Common myeloid progenitor, CD34-positive (primary cell): ENCODE measurements at regions not wholly inside any gene's neighbourhood (a gene's known extent, or its start where the extent isn't known, plus 50 kb on each side); places are given as distances from the start of the nearest gene placed in this dataset.
"Not testable (repeated sequence)": the region's sequence is repeated elsewhere in the genome, so short reads cannot be mapped to it uniquely, and the experiment has no call there.

Experiments used
- CTCF ChIA-PET: fragments of 350-600 bp; sonication (Branson Sonifier 250); formaldehyde crosslinking; loops from one replicate; lab custom pipeline; 2021; ENCODE audit warnings: antibody characterized with exemption; lab: Charles Lee
- POLR2A ChIA-PET: fragments of 350-600 bp; sonication (Branson Sonifier 250); formaldehyde crosslinking; loops from one replicate; lab custom pipeline; 2021; ENCODE audit warnings: antibody characterized with exemption; lab: Charles Lee
- DNase-seq, 3 donors: peaks; one replicate each; pipeline versions ENCODE4 v3.0.0 to v3.0.0-alpha.2; 2013
- H3K27ac ChIP-seq, 2 experiments: 1 replicate in 1 of 2; 2 replicates in 1 of 2; pipeline ENCODE4 v1.7.0; 2013; ENCODE audit warnings: inconsistent platforms in 2 of 2, low read length in 2 of 2, mild to moderate bottlenecking in 2 of 2, low read depth in 1 of 2, moderate library complexity in 1 of 2; ENCODE audit not compliant: severe bottlenecking in 2 of 2, insufficient read depth in 1 of 2, poor library complexity in 1 of 2
- H3K27me3 ChIP-seq, 5 experiments: replicated peaks in 2 of 5; 1 replicate in 3 of 5; 2 replicates in 2 of 5; pipeline versions ENCODE4 v1.6.1 to v1.7.0; 2013; ENCODE audit warnings: low read length in 4 of 5, mild to moderate bottlenecking in 2 of 5, moderate library complexity in 2 of 5, inconsistent platforms in 1 of 5; ENCODE audit not compliant: insufficient read depth in 5 of 5, control insufficient read depth in 4 of 5
- H3K36me3 ChIP-seq, 4 experiments: 1 replicate in 2 of 4; 2 replicates in 2 of 4; pipeline versions ENCODE4 v1.6.1 to v1.7.0; 2013; ENCODE audit warnings: low read length in 3 of 4, control low read depth in 1 of 4, mild to moderate bottlenecking in 1 of 4; ENCODE audit not compliant: control insufficient read depth in 4 of 4, insufficient read depth in 4 of 4
- H3K4me1 ChIP-seq, 4 experiments: 1 replicate in 3 of 4; 2 replicates in 1 of 4; pipeline versions ENCODE4 v1.6.1 to v1.7.1; 2013; ENCODE audit warnings: low read length in 3 of 4, mild to moderate bottlenecking in 3 of 4, control low read depth in 1 of 4, inconsistent platforms in 1 of 4, moderate library complexity in 1 of 4; ENCODE audit not compliant: control insufficient read depth in 4 of 4, insufficient read depth in 4 of 4; ENCODE audit errors: control extremely low read depth in 1 of 4
- H3K4me3 ChIP-seq, 7 experiments: 1 replicate in 4 of 7; 2 replicates in 3 of 7; pipeline versions ENCODE4 v1.5.1 to v1.7.0; 2013; ENCODE audit warnings: mild to moderate bottlenecking in 7 of 7, low read length in 6 of 7, moderate library complexity in 6 of 7, inconsistent platforms in 2 of 7, low read depth in 2 of 7, control low read depth in 1 of 7; ENCODE audit not compliant: insufficient read depth in 4 of 7, control insufficient read depth in 1 of 7; ENCODE audit errors: extremely low read depth in 1 of 7
- H3K9me3 ChIP-seq, 5 experiments: 1 replicate in 4 of 5; 2 replicates in 1 of 5; pipeline versions ENCODE4 v1.6.1 to v1.7.1; 2013; ENCODE audit warnings: low read length in 4 of 5, mild to moderate bottlenecking in 2 of 5, inconsistent platforms in 1 of 5, low read depth in 1 of 5, moderate library complexity in 1 of 5; ENCODE audit not compliant: control insufficient read depth in 4 of 5, insufficient read depth in 2 of 5; ENCODE audit errors: control extremely low read depth in 1 of 5
- whole genome bisulfite sequencing: methylation state at CpG from one replicate; pipeline ENCODE4 v1.1.5; 2013; ENCODE audit not compliant: insufficient coverage; 5-methylcytosine and 5-hydroxymethylcytosine counted together

GRCh38 chr22:48068323-48068885, 1306.0 kb downstream of the TBC1D22A start:
- no peak overlapping the region for H3K27ac ChIP-seq
- peaks cover 0 to 3% (median 0%) of the 10 kb centered on the region in 5 experiments for H3K27me3 ChIP-seq
- no peak overlapping the region for H3K4me3 ChIP-seq
- ChIA-PET POLR2A (no interaction called here), CTCF (no interaction called here)
- 92% methylated on average over 18 of the region's 18 CpGs for WGBS
- H3K4me1 ChIP-seq: no peaks in the 10 kb centered on the region
- H3K36me3 ChIP-seq: no peaks in the 10 kb centered on the region
- DNase-seq: no peak
- H3K9me3 ChIP-seq: peaks cover 0 to 4% (median 0%) of the 10 kb centered on the region in 5 experiments

- Histone ChIP-seq H3K4me3 (no peak overlapping the region), H3K27ac (no peak overlapping the region), H3K9me3 (peaks cover 0 to 4% (median 0%) of the 10 kb centered on the region in 5 experiments), H3K4me1 (no peaks in the 10 kb centered on the region), H3K36me3 (no peaks in the 10 kb centered on the region), H3K27me3 (peaks cover 0 to 3% (median 3%) of the 10 kb centered on the region in 5 experiments)
- no peak for DNase-seq
- ChIA-PET POLR2A (no interaction called here), CTCF (no interaction called here)
- WGBS: 99% methylated on average over 6 of the region's 7 CpGs
Measured at GRCh38 chr22:48065892-48066291, 1303.4 kb downstream of the TBC1D22A start.

GRCh38 chr22:48061726-48062125, 1299.3 kb downstream of the TBC1D22A start:
- Histone ChIP-seq H3K27me3 (peaks cover 0 to 20% (median 7%) of the 10 kb centered on the region in 5 experiments), H3K4me1 (no peaks in the 10 kb centered on the region), H3K9me3 (peaks cover 0 to 1% (median 0%) of the 10 kb centered on the region in 5 experiments)

GRCh38 chr22:48060266-48060665, 1297.8 kb downstream of the TBC1D22A start:
- POLR2A ChIA-PET: no interaction called here
- Histone ChIP-seq H3K27me3 (peaks cover 0 to 17% (median 7%) of the 10 kb centered on the region in 5 experiments), H3K27ac (no peak overlapping the region), H3K36me3 (no peaks in the 10 kb centered on the region), H3K4me3 (no peak overlapping the region), H3K4me1 (no peaks in the 10 kb centered on the region), H3K9me3 (peaks cover 0 to 1% (median 0%) of the 10 kb centered on the region in 5 experiments)
- CTCF ChIA-PET: no interaction called here
- no peak for DNase-seq
- 97% methylated on average over 6 of the region's 7 CpGs for WGBS

More at GRCh38 chr22:48061726-48062125, 1299.3 kb downstream of the TBC1D22A start:
- ChIA-PET POLR2A (no interaction called here), CTCF (no interaction called here)
- DNase-seq: no peak
- no peak overlapping the region for H3K4me3 ChIP-seq
- WGBS: 83% methylated on average over 2 of the region's 4 CpGs
- H3K36me3 ChIP-seq: no peaks in the 10 kb centered on the region
- no peak overlapping the region for H3K27ac ChIP-seq

- CTCF ChIA-PET, H3K4me3 ChIP-seq, POLR2A ChIA-PET, H3K9me3 ChIP-seq, H3K27ac ChIP-seq, DNase-seq, H3K4me1 ChIP-seq, H3K36me3 ChIP-seq: not testable (repeated sequence)
- peaks cover 0 to 17% (median 7%) of the 10 kb centered on the region in 5 experiments for H3K27me3 ChIP-seq
- no CpG with 5 or more reads among the region's 4 CpGs for WGBS
Measured at GRCh38 chr22:48059521-48059920, 1297.1 kb downstream of the TBC1D22A start.

- ChIA-PET CTCF (no interaction called here), POLR2A (no interaction called here)
- Histone ChIP-seq H3K9me3 (peaks cover 0 to 1% (median 0%) of the 10 kb centered on the region in 5 experiments), H3K4me1 (no peaks in the 10 kb centered on the region), H3K4me3 (no peak overlapping the region), H3K27me3 (peaks cover 0 to 17% (median 7%) of the 10 kb centered on the region in 5 experiments), H3K27ac (no peak overlapping the region), H3K36me3 (no peaks in the 10 kb centered on the region)
- no peak for DNase-seq
- WGBS: 92% methylated on average over 19 of the region's 22 CpGs
Measured at GRCh38 chr22:48057116-48057835, 1294.8 kb downstream of the TBC1D22A start.

GRCh38 chr22:48055827-48056226, 1293.4 kb downstream of the TBC1D22A start:
- no peak overlapping the region for H3K4me3 ChIP-seq
- POLR2A ChIA-PET: no interaction called here
- H3K9me3 ChIP-seq: peaks cover 0 to 1% (median 0%) of the 10 kb centered on the region in 5 experiments
- DNase-seq: no peak
- CTCF ChIA-PET: no interaction called here
- H3K27me3 ChIP-seq: peaks cover 0 to 17% (median 4%) of the 10 kb centered on the region in 5 experiments
- no peak overlapping the region for H3K27ac ChIP-seq
- no peaks in the 10 kb centered on the region for H3K4me1 ChIP-seq
- no peaks in the 10 kb centered on the region for H3K36me3 ChIP-seq
- WGBS: 97% methylated on average over 10 of the region's 11 CpGs
